Keratinocyte (primary cell): ENCODE measurements at regions not wholly inside any gene's neighbourhood (a gene's known extent, or its start where the extent isn't known, plus 50 kb on each side); places are given as distances from the start of the nearest gene placed in this dataset.

Source experiments
- DNase-seq: peaks from one replicate; pipeline ENCODE4 v3.0.0-alpha.2; 2011; ENCODE audit warnings: low read depth, missing footprints, low spot score
- FAIRE-seq: peaks from 2 replicates; lab custom pipeline; 2011; peaks lifted over from hg19 to GRCh38; lab: Jason Lieb, UNC
- H2AFZ ChIP-seq: 2 replicates; pipeline ENCODE4 v1.6.0; 2012; ENCODE audit warnings: low read length, control low read depth, inconsistent platforms; ENCODE audit not compliant: control insufficient read depth
- H3K27ac ChIP-seq: 2 replicates; pipeline ENCODE4 v1.5.1; 2011; ENCODE audit warnings: low read length; ENCODE audit not compliant: control insufficient read depth, insufficient read depth
- H3K27me3 ChIP-seq: 3 replicates; pipeline ENCODE4 v1.6.0; 2011; ENCODE audit warnings: low read length; ENCODE audit not compliant: control insufficient read depth, insufficient read depth; ENCODE audit errors: extremely low read depth
- H3K36me3 ChIP-seq, 2 experiments: 2 replicates in 1 of 2; 3 replicates in 1 of 2; pipeline ENCODE4 v1.5.1; 2011; ENCODE audit warnings: low read length in 2 of 2, mild to moderate bottlenecking in 1 of 2; ENCODE audit not compliant: control insufficient read depth in 2 of 2, insufficient read depth in 2 of 2; ENCODE audit errors: extremely low read depth in 1 of 2
- H3K4me1 ChIP-seq: 3 replicates; pipeline ENCODE4 v1.5.1; 2011; ENCODE audit warnings: low read length; ENCODE audit not compliant: control insufficient read depth, insufficient read depth; ENCODE audit errors: extremely low read depth
- H3K4me2 ChIP-seq: 3 replicates; pipeline ENCODE4 v1.6.0; 2011; ENCODE audit warnings: low read depth, low read length; ENCODE audit not compliant: control insufficient read depth, insufficient read depth; ENCODE audit errors: extremely low read depth
- H3K4me3 ChIP-seq, 3 experiments: fragments of 200-600 bp in 1 of 3; sonication (generic) in 1 of 3; 2 replicates in 2 of 3; 3 replicates in 1 of 3; pipeline ENCODE4 v1.5.1; 2011 to 2016; ENCODE audit warnings: low read length in 3 of 3, mild to moderate bottlenecking in 3 of 3, control low read depth in 2 of 3, inconsistent platforms in 1 of 3, low read depth in 1 of 3, mixed read lengths in 1 of 3, mixed run types in 1 of 3, moderate library complexity in 1 of 3; ENCODE audit not compliant: control insufficient read depth in 2 of 3, insufficient read depth in 2 of 3; ENCODE audit errors: extremely low read depth in 1 of 3
- H3K79me2 ChIP-seq: 2 replicates; pipeline ENCODE4 v1.6.0; 2012; ENCODE audit warnings: low read length; ENCODE audit not compliant: control insufficient read depth, insufficient read depth
- H3K9ac ChIP-seq: 3 replicates; pipeline ENCODE4 v1.6.0; 2011; ENCODE audit warnings: low read length; ENCODE audit not compliant: control insufficient read depth, insufficient read depth; ENCODE audit errors: extremely low read depth
- H3K9me1 ChIP-seq: 3 replicates; pipeline ENCODE4 v1.6.0; 2011; ENCODE audit warnings: low read length; ENCODE audit not compliant: control insufficient read depth, insufficient read depth; ENCODE audit errors: extremely low read depth
- H3K9me3 ChIP-seq: 2 replicates; pipeline ENCODE4 v1.5.1; 2012; ENCODE audit warnings: low read depth, low read length; ENCODE audit not compliant: control insufficient read depth
- H4K20me1 ChIP-seq: 3 replicates; pipeline ENCODE4 v1.6.0; 2011; ENCODE audit warnings: low read length; ENCODE audit not compliant: control insufficient read depth, insufficient read depth; ENCODE audit errors: extremely low read depth
- EZH2 ChIP-seq: IDR thresholded peaks from one replicate; pipeline ENCODE4 v1.6.1; 2012; ENCODE audit warnings: inconsistent platforms, mild to moderate bottlenecking, low read length, moderate library complexity
- dilution Hi-C: fragments of 300-500 bp; cut with MboI; formaldehyde crosslinking; loops from one replicate; pipeline ENCODE4 v1.7.0; 2020; ENCODE audit warnings: low sequenced_read_pairs; ENCODE audit not compliant: extremely low pct_ligation_motif_present
- TF ChIP-seq, protein P1 (sequence below), 3 experiments: IDR thresholded peaks in 1 of 3; conservative IDR thresholded peaks in 1 of 3; optimal IDR thresholded peaks in 1 of 3; 2 replicates in 2 of 3; 3 replicates in 1 of 3; pipeline versions ENCODE3 to v1.5.1; 2011; ENCODE audit warnings: low read length in 3 of 3, mild to moderate bottlenecking in 3 of 3, moderate library complexity in 2 of 3, control low read depth in 1 of 3, inconsistent platforms in 1 of 3; ENCODE audit not compliant: insufficient read depth in 2 of 3; ENCODE audit errors: extremely low read depth in 1 of 3

GRCh38 chr6:117847912-117848311 lies 59.2 kb upstream of the SLC35F1 start:
- Histone ChIP-seq H3K79me2 (no peaks in the 10 kb centered on the region), H2AFZ (no peak overlapping the region), H4K20me1 (no peaks in the 10 kb centered on the region), H3K36me3 (no peaks in the 10 kb centered on the region), H3K4me1 (no peaks in the 10 kb centered on the region), H3K4me2 (no peak overlapping the region), H3K9me3 (no peaks in the 10 kb centered on the region), H3K4me3 (no peak overlapping the region), H3K27ac (no peak overlapping the region), H3K9me1 (no peaks in the 10 kb centered on the region), H3K27me3 (no peaks in the 10 kb centered on the region), H3K9ac (no peak overlapping the region)
- dilution Hi-C loops, result no loop called here
- no peak for FAIRE-seq
- no peak for DNase-seq
- TF ChIP-seq, protein P1, sequence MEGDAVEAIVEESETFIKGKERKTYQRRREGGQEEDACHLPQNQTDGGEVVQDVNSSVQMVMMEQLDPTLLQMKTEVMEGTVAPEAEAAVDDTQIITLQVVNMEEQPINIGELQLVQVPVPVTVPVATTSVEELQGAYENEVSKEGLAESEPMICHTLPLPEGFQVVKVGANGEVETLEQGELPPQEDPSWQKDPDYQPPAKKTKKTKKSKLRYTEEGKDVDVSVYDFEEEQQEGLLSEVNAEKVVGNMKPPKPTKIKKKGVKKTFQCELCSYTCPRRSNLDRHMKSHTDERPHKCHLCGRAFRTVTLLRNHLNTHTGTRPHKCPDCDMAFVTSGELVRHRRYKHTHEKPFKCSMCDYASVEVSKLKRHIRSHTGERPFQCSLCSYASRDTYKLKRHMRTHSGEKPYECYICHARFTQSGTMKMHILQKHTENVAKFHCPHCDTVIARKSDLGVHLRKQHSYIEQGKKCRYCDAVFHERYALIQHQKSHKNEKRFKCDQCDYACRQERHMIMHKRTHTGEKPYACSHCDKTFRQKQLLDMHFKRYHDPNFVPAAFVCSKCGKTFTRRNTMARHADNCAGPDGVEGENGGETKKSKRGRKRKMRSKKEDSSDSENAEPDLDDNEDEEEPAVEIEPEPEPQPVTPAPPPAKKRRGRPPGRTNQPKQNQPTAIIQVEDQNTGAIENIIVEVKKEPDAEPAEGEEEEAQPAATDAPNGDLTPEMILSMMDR (optimal IDR thresholded peaks at IDR 0.05 in 1 of 3, IDR thresholded peaks at IDR 0.05 in 1 of 3, conservative IDR thresholded peaks at IDR 0.05 in 1 of 3; ENCODE audit: extremely low read depth in 1 of 3, insufficient read depth in 2 of 3, low read length in 3 of 3), result no peak
- TF ChIP-seq EZH2, result no peak

GRCh38 chr6:117849087-117849486 lies 58.0 kb upstream of the SLC35F1 start:
- Histone ChIP-seq H3K4me3 (no peak overlapping the region), H3K9ac (no peak overlapping the region), H3K9me1 (no peaks in the 10 kb centered on the region), H3K9me3 (no peaks in the 10 kb centered on the region), H3K4me2 (no peak overlapping the region), H2AFZ (no peak overlapping the region), H3K27ac (no peak overlapping the region), H4K20me1 (no peaks in the 10 kb centered on the region), H3K36me3 (no peaks in the 10 kb centered on the region), H3K79me2 (no peaks in the 10 kb centered on the region), H3K4me1 (no peaks in the 10 kb centered on the region), H3K27me3 (no peaks in the 10 kb centered on the region)
- TF ChIP-seq, protein P1 (optimal IDR thresholded peaks at IDR 0.05 in 1 of 3, IDR thresholded peaks at IDR 0.05 in 1 of 3, conservative IDR thresholded peaks at IDR 0.05 in 1 of 3; ENCODE audit: extremely low read depth in 1 of 3, insufficient read depth in 2 of 3, low read length in 3 of 3), result no peak
- no peak for TF ChIP-seq EZH2
- dilution Hi-C loops, result no loop called here
- DNase-seq (no peak), FAIRE-seq (no peak)
